ENCODE measurements at regions not wholly inside any gene's neighbourhood (a gene's known extent, or its start where the extent isn't known, plus 50 kb on each side); places are given as distances from the start of the nearest gene placed in this dataset.

- POLR2A ChIA-PET, result no interaction called here
- CTCF ChIA-PET, result interaction anchor here (1.5 to 2.4 kb wide), 2 partner anchors 11 to 333 kb away, joined by 4 to 7 read pairs; no protein-coding TSS in a partner anchor
- no peak for DNase-seq (ENCODE audit: extremely low spot score)
- TF ChIP-seq CTCF (IDR thresholded peaks at IDR 0.05; ENCODE audit: control extremely low read depth, extremely low read depth, low read depth, missing control alignments), result no peak
Observed at GRCh38 chr3:150104564-150104963, 133.9 kb upstream of the PFN2 start.

- TF ChIP-seq CTCF (IDR thresholded peaks at IDR 0.05; ENCODE audit: control extremely low read depth, extremely low read depth, low read depth, missing control alignments), result no peak
- POLR2A ChIA-PET, result no interaction called here
- CTCF ChIA-PET, result no interaction called here
- DNase-seq (ENCODE audit: extremely low spot score), result no peak
Observed at GRCh38 chr3:150101016-150101415, 130.3 kb upstream of the PFN2 start.

GRCh38 chr3:150098621-150099020, 127.9 kb upstream of the PFN2 start:
- no peak for TF ChIP-seq CTCF (IDR thresholded peaks at IDR 0.05; ENCODE audit: control extremely low read depth, extremely low read depth, low read depth, missing control alignments)
- POLR2A ChIA-PET, result no interaction called here

GRCh38 chr3:150097588-150097890, 126.8 kb upstream of the PFN2 start:
- ChIA-PET POLR2A (no interaction called here), CTCF (no interaction called here)
- no peak for TF ChIP-seq CTCF (IDR thresholded peaks at IDR 0.05; ENCODE audit: control extremely low read depth, extremely low read depth, low read depth, missing control alignments)
- no peak for DNase-seq (ENCODE audit: extremely low spot score)

More at GRCh38 chr3:150098621-150099020, 127.9 kb upstream of the PFN2 start:
- no peak for DNase-seq (ENCODE audit: extremely low spot score)
- CTCF ChIA-PET, result no interaction called here

GRCh38 chr3:150096700-150097587, 126.2 kb upstream of the PFN2 start:
- TF ChIP-seq CTCF (IDR thresholded peaks at IDR 0.05; ENCODE audit: control extremely low read depth, extremely low read depth, low read depth, missing control alignments), result no peak
- POLR2A ChIA-PET, result no interaction called here
- CTCF ChIA-PET, result interaction anchor here (1.2 to 1.8 kb wide), 3 partner anchors 11 to 19 kb away, joined by 3 to 5 read pairs (median 3); no protein-coding TSS in a partner anchor
- DNase-seq (ENCODE audit: extremely low spot score), result no peak

- no peak for DNase-seq (ENCODE audit: extremely low spot score)
- no peak for TF ChIP-seq CTCF (IDR thresholded peaks at IDR 0.05; ENCODE audit: control extremely low read depth, extremely low read depth, low read depth, missing control alignments)
- CTCF ChIA-PET, result interaction anchor here (1.0 to 1.4 kb wide), 3 partner anchors 13 to 29 kb away, joined by 3 to 5 read pairs (median 3); no protein-coding TSS in a partner anchor
- POLR2A ChIA-PET, result no interaction called here
Observed at GRCh38 chr3:150094150-150094933, 123.6 kb upstream of the PFN2 start.
